ENCODE measurements at regions not wholly inside any gene's neighbourhood (a gene's known extent, or its start where the extent isn't known, plus 50 kb on each side); places are given as distances from the start of the nearest gene placed in this dataset.

DNA sequence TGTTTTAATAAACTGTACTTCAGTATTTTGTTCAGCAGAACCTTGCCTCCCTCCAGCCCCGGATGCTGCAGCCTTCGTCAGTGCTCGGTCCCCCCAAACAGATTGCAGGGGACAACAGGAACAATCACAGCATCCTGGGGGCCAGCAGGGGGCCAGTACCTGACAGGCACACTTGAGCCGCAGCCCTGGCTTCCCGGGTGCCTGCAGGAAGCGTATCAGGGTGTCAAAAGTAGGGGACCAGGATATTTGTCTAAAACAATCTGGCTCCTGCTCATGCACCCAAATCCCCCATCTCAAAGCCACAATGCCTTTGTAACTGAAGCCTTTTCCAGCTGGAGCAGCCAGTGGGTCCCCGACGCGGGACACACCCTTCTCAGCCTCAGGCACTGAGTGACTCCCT, 167.5 kb upstream of the TSHZ3 start:
- TF ChIP-seq, protein P1, sequence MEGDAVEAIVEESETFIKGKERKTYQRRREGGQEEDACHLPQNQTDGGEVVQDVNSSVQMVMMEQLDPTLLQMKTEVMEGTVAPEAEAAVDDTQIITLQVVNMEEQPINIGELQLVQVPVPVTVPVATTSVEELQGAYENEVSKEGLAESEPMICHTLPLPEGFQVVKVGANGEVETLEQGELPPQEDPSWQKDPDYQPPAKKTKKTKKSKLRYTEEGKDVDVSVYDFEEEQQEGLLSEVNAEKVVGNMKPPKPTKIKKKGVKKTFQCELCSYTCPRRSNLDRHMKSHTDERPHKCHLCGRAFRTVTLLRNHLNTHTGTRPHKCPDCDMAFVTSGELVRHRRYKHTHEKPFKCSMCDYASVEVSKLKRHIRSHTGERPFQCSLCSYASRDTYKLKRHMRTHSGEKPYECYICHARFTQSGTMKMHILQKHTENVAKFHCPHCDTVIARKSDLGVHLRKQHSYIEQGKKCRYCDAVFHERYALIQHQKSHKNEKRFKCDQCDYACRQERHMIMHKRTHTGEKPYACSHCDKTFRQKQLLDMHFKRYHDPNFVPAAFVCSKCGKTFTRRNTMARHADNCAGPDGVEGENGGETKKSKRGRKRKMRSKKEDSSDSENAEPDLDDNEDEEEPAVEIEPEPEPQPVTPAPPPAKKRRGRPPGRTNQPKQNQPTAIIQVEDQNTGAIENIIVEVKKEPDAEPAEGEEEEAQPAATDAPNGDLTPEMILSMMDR (conservative IDR thresholded peaks at IDR 0.05): no peak
- no peak for TF ChIP-seq ZFX (IDR thresholded peaks at IDR 0.05)

Data from C4-2B (cell line).